ENCODE measurements at regions not wholly inside any gene's neighbourhood (a gene's known extent, or its start where the extent isn't known, plus 50 kb on each side); places are given as distances from the start of the nearest gene placed in this dataset.

- TF ChIP-seq GATA3 (IDR thresholded peaks at IDR 0.05; ENCODE audit: low read depth, low read length) = no peak
- no peak for TF ChIP-seq GATA2 (IDR thresholded peaks at IDR 0.05; ENCODE audit: low read depth, low read length)
Observed at GRCh38 chr18:56168049-56168781, 470.2 kb downstream of the TXNL1 start.

Measured in SH-SY5Y (cell line).